Progenitor cell of endocrine pancreas (in vitro differentiated cells): ENCODE measurements at regions not wholly inside any gene's neighbourhood (a gene's known extent, or its start where the extent isn't known, plus 50 kb on each side); places are given as distances from the start of the nearest gene placed in this dataset.

Experiments
- DNase-seq: peaks from one replicate; pipeline ENCODE4 v3.0.0; 2021; ENCODE audit warnings: low spot score; ENCODE audit not compliant: unreplicated experiment
- H3K27ac Mint-ChIP-seq: 2 replicates; pipeline ENCODE4 v1.8.0; 2021; ENCODE audit warnings: mild to moderate bottlenecking, moderate library complexity, mixed read lengths
- H3K27me3 Mint-ChIP-seq: 2 replicates; pipeline ENCODE4 v1.8.0; 2021; ENCODE audit warnings: mixed read lengths
- H3K36me3 Mint-ChIP-seq: 2 replicates; pipeline ENCODE4 v1.8.0; 2022; ENCODE audit warnings: mixed read lengths; ENCODE audit not compliant: insufficient read depth
- H3K4me1 Mint-ChIP-seq: 2 replicates; pipeline ENCODE4 v1.8.0; 2021; ENCODE audit warnings: low read depth, mixed read lengths
- H3K4me3 Mint-ChIP-seq: 2 replicates; pipeline ENCODE4 v1.8.0; 2021; ENCODE audit warnings: low read depth, mild to moderate bottlenecking, moderate library complexity, mixed read lengths
- H3K9me3 Mint-ChIP-seq: 2 replicates; pipeline ENCODE4 v1.8.0; 2021; ENCODE audit warnings: low read depth, mixed read lengths
- CTCF ChIP-seq: fragments of 200-600 bp; sonication (generic); IDR thresholded peaks from one replicate; pipeline ENCODE4 v1.5.0; 2021; ENCODE audit warnings: antibody characterized with exemption, mild to moderate bottlenecking; ENCODE audit not compliant: unreplicated experiment

- Mint-ChIP-seq H3K4me1 (no peaks in the 10 kb centered on the region), H3K36me3 (no peaks in the 10 kb centered on the region), H3K27ac (no peak overlapping the region), H3K4me3 (no peak overlapping the region), H3K9me3 (peaks cover 6% of the 10 kb centered on the region), H3K27me3 (peaks cover 3% of the 10 kb centered on the region)
- no peak for TF ChIP-seq CTCF
- no peak for DNase-seq
Observed at GRCh38 chr11:112310848-112311247, 50.2 kb upstream of the PLET1 start.

- Mint-ChIP-seq H3K27me3 (peaks cover 3% of the 10 kb centered on the region), H3K36me3 (no peaks in the 10 kb centered on the region), H3K4me1 (no peaks in the 10 kb centered on the region), H3K27ac (no peak overlapping the region), H3K9me3 (no peaks in the 10 kb centered on the region), H3K4me3 (no peak overlapping the region)
- TF ChIP-seq CTCF: no peak
- no peak for DNase-seq
Observed at GRCh38 chr11:112315057-112315720, 54.5 kb upstream of the PLET1 start.

GRCh38 chr11:112315861-112316739 is 55.4 kb upstream of the PLET1 start:
- no peak for TF ChIP-seq CTCF
- H3K27me3 Mint-ChIP-seq: peaks cover 2% of the 10 kb centered on the region
- no peaks in the 10 kb centered on the region for H3K36me3 Mint-ChIP-seq
- H3K4me3 Mint-ChIP-seq: no peak overlapping the region
- H3K9me3 Mint-ChIP-seq: no peaks in the 10 kb centered on the region
- H3K4me1 Mint-ChIP-seq: no peaks in the 10 kb centered on the region
- no peak overlapping the region for H3K27ac Mint-ChIP-seq
- DNase-seq: no peak

GRCh38 chr11:112316971-112317370 is 56.3 kb upstream of the PLET1 start:
- Mint-ChIP-seq H3K27me3 (no peaks in the 10 kb centered on the region), H3K27ac (no peak overlapping the region), H3K4me1 (no peaks in the 10 kb centered on the region), H3K36me3 (no peaks in the 10 kb centered on the region), H3K9me3 (no peaks in the 10 kb centered on the region), H3K4me3 (no peak overlapping the region)
- TF ChIP-seq CTCF: no peak
- DNase-seq: no peak

GRCh38 chr11:112318184-112318591 is 57.5 kb upstream of the PLET1 start:
- no peak for TF ChIP-seq CTCF
- Mint-ChIP-seq H3K27me3 (no peaks in the 10 kb centered on the region), H3K27ac (no peak overlapping the region), H3K4me3 (no peak overlapping the region), H3K36me3 (no peaks in the 10 kb centered on the region), H3K9me3 (no peaks in the 10 kb centered on the region), H3K4me1 (no peaks in the 10 kb centered on the region)
- no peak for DNase-seq
